Heart left ventricle (tissue), 16 donors: ENCODE measurements at regions not wholly inside any gene's neighbourhood (a gene's known extent, or its start where the extent isn't known, plus 50 kb on each side); places are given as distances from the start of the nearest gene placed in this dataset.

Experiments
- ATAC-seq, 4 donors: fragments of 200-7000 bp; cut with Tn5 transposase; one replicate each; pipeline ENCODE4 v1.9.1; 2020 to 2022; ENCODE audit warnings: moderate library complexity in 4 of 4, mild to moderate bottlenecking in 3 of 4, moderate number of reproducible peaks in 1 of 4
- DNase-seq, 5 donors: peaks; one replicate each; pipeline ENCODE4 v3.0.0-alpha.2; 2020
- H3K27ac ChIP-seq, 12 donors: fragments of 200-600 bp; sonication (generic) in 4 of 12; one replicate each; pipeline versions ENCODE4 v1.5.0 to v1.8.0; 2016 to 2022; ENCODE audit warnings: mild to moderate bottlenecking in 2 of 12
- H3K27me3 ChIP-seq, 9 donors: fragments of 200-600 bp; sonication (generic) in 2 of 9; one replicate each; pipeline versions ENCODE4 v1.5.1 to v1.8.0; 2016 to 2022; ENCODE audit warnings: mild to moderate bottlenecking in 3 of 9
- H3K36me3 ChIP-seq, 9 donors: fragments of 200-600 bp; sonication (generic) in 2 of 9; one replicate each; pipeline versions ENCODE4 v1.5.0 to v1.8.0; 2018 to 2022; ENCODE audit warnings: mild to moderate bottlenecking in 2 of 9
- H3K4me1 ChIP-seq, 12 donors: fragments of 200-600 bp; sonication (generic) in 4 of 12; one replicate each; pipeline versions ENCODE4 v1.5.0 to v1.8.0; 2016 to 2022; ENCODE audit warnings: mild to moderate bottlenecking in 3 of 12
- H3K4me3 ChIP-seq, 12 donors: fragments of 200-600 bp; sonication (generic) in 4 of 12; one replicate each; pipeline versions ENCODE4 v1.5.0 to v1.8.0; 2017 to 2022; ENCODE audit warnings: mild to moderate bottlenecking in 9 of 12, moderate library complexity in 4 of 12
- H3K9me3 ChIP-seq, 12 donors: fragments of 200-600 bp; sonication (generic) in 4 of 12; one replicate each; pipeline versions ENCODE4 v1.5.0 to v1.8.0; 2016 to 2022; ENCODE audit warnings: mild to moderate bottlenecking in 1 of 12
- CTCF ChIP-seq, 12 donors: fragments of 200-600 bp; sonication (generic) in 4 of 12; IDR thresholded peaks; one replicate each; pipeline versions ENCODE4 v1.5.0 to v1.8.0; 2018 to 2022; ENCODE audit warnings: antibody characterized with exemption in 12 of 12, mild to moderate bottlenecking in 5 of 12
- POLR2A ChIP-seq, 2 donors: fragments of 450-650 bp; IDR thresholded peaks; one replicate each; pipeline ENCODE4 v1.6.1; 2017; ENCODE audit warnings: antibody characterized with exemption in 2 of 2, mild to moderate bottlenecking in 2 of 2, moderate library complexity in 2 of 2
- WGBS, 4 donors: extraction: QIAGEN DNeasy Blood & Tissue Kit in 2 of 4; methylation state at CpG; one replicate each; pipeline versions ENCODE4 v1.1.5 to v1.1.7; 2013 to 2018; 5-methylcytosine and 5-hydroxymethylcytosine counted together
- intact Hi-C, 10 donors: fragments of 100-400 bp; cut with DNase I; formaldehyde crosslinking; loops; one replicate each; pipeline versions ENCODE4 v1.11.1 to v1.14.2; 2022
- donor health status: ischemic (EF 13 %, LVEDD 7.1; RV severe dilation, severe dysfunction).
- donor health status: healthy with polysubstance abuse.
- donor health status: DM: no; HTN: yes; CAD: no.
- donor health status: DM: no; HTN: no; CAD: no.
- donor health status: ischemic (EF 25% LVEDD 6.9; RV normal size, moderate dysfunction).
- donor health status: ischemic (EF 25% LVEDD 5.7; RV mildly dilated, moderate dysfunction).
- donor health status: healthy.
- donor health status: DM: yes; HTN: yes; CAD: no.
- donor health status: ischemic (EF 35%, LVEDD 5.7; RV mildly dilated, moderate dysfunction).
- donor health status: nonischemic (EF 11% LVEDD 7.7; RV severe dilation, severe dysfunction).
- donor health status: DM: yes; HTN: yes; CAD: no.
- donor health status: PGD.
- donor health status: ischemic (EF 29% LVEDD 5.4; RV normal size, mild dysfunction).
- donor health status: nonischemic (EF 23%, LVEDD 6.1; RV moderate dilation, normal function).

DNA sequence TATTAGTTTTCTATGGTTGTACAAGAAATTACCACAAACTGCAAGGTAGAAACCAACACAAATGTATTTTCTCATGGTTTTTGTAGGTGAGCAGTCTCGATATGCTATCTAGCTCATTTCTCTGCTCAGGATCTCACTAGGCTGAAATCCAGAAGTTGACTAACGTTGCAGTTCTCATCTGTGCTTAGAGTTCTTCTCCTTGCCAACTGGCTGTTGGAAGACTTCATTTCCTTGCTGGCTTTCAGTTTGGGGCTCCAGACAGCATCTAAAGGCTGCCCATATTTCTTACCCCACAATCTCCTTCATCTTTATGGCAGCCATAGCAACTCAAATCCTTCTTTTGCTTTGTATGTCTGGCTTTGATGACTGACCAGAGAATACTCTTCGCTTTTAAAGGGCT, 362.6 kb upstream of the ADGRL4 start:
- intact Hi-C loops: no loop called here
- TF ChIP-seq CTCF (IDR thresholded peaks at IDR 0.05): no peak
- Histone ChIP-seq H3K27ac (no peak overlapping the region), H3K4me1 (no peaks in the 10 kb centered on the region), H3K36me3 (no peaks in the 10 kb centered on the region), H3K27me3 (no peaks in the 10 kb centered on the region), H3K4me3 (no peak overlapping the region), H3K9me3 (peaks cover 0 to 4% (median 0%) of the 10 kb centered on the region in 12 donors)
- WGBS, 4 donors: 69 to 81% (median 76%) methylated on average over 3 of the region's 3 CpGs
- ATAC-seq: no peak
- DNase-seq: no peak

GRCh38 chr1:79364896-79365295, 358.4 kb upstream of the ADGRL4 start:
- 60 to 71% (median 63%) methylated on average over 1 of the region's 1 CpG for WGBS, 4 donors
- no peaks in the 10 kb centered on the region for H3K9me3 ChIP-seq
- DNase-seq (no peak), ATAC-seq (no peak)
- H3K36me3 ChIP-seq: no peaks in the 10 kb centered on the region
- H3K27me3 ChIP-seq: no peaks in the 10 kb centered on the region
- no peak for TF ChIP-seq CTCF (IDR thresholded peaks at IDR 0.05)
- H3K4me3 ChIP-seq: no peak overlapping the region
- no peak overlapping the region for H3K27ac ChIP-seq
- no peaks in the 10 kb centered on the region for H3K4me1 ChIP-seq
- intact Hi-C loops: no loop called here

GRCh38 chr1:79363430-79363829, 356.9 kb upstream of the ADGRL4 start:
- Histone ChIP-seq H3K27me3 (no peaks in the 10 kb centered on the region), H3K27ac (no peak overlapping the region), H3K36me3 (no peaks in the 10 kb centered on the region), H3K9me3 (no peaks in the 10 kb centered on the region), H3K4me1 (no peaks in the 10 kb centered on the region), H3K4me3 (no peak overlapping the region)
- no peak for ATAC-seq
- intact Hi-C loops: no loop called here
- DNase-seq: no peak
- TF ChIP-seq CTCF (IDR thresholded peaks at IDR 0.05) (no peak), POLR2A (IDR thresholded peaks at IDR 0.05) (no peak)

DNA sequence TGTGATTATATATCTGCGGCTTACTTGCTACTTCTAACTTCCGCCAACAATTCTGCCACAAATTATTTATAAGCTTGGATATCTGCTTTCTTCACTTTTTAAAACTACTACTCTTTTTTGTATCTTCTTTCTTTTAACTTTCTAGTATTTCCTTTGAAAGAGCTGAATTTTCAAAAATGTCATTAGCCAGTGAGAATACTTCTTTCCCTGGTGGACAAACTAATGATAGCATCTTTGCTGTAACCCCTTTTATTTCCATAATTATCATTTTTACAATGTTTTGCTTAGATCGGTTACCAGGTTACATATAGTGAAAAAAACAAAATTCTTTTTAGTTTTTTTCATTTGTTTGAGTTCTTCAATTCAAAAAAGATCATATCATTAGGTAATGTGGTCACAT, 355.9 kb upstream of the ADGRL4 start:
- no peaks in the 10 kb centered on the region for H3K36me3 ChIP-seq
- ATAC-seq (no peak), DNase-seq (no peak)
- H3K9me3 ChIP-seq: no peaks in the 10 kb centered on the region
- H3K27me3 ChIP-seq: no peaks in the 10 kb centered on the region
- 91 to 94% (median 92%) methylated on average over 3 of the region's 3 CpGs for WGBS, 4 donors
- H3K27ac ChIP-seq: no peak overlapping the region
- no peak overlapping the region for H3K4me3 ChIP-seq
- H3K4me1 ChIP-seq: no peaks in the 10 kb centered on the region
- TF ChIP-seq POLR2A (IDR thresholded peaks at IDR 0.05) (no peak), CTCF (IDR thresholded peaks at IDR 0.05) (peak in 1 of 12 donors; percentile 7)
- intact Hi-C loops: no loop called here
